Endodermal cell (in vitro differentiated cells): ENCODE measurements at regions not wholly inside any gene's neighbourhood (a gene's known extent, or its start where the extent isn't known, plus 50 kb on each side); places are given as distances from the start of the nearest gene placed in this dataset.

Experiments used
- DNase-seq: peaks from one replicate; pipeline ENCODE4 v3.0.0-alpha.2; 2017
- H3K27ac ChIP-seq: 2 replicates; pipeline ENCODE4 v1.5.1; 2013; ENCODE audit warnings: mild to moderate bottlenecking, low read depth, low read length, moderate library complexity
- H3K27me3 ChIP-seq: 2 replicates; pipeline ENCODE4 v1.6.1; 2013; ENCODE audit warnings: mild to moderate bottlenecking, low read length, moderate library complexity; ENCODE audit not compliant: insufficient read depth, control insufficient read depth, poor library complexity, severe bottlenecking
- H3K36me3 ChIP-seq: 2 replicates; pipeline ENCODE4 v1.7.0; 2013; ENCODE audit warnings: mild to moderate bottlenecking, low read length, moderate library complexity; ENCODE audit not compliant: control insufficient read depth, insufficient read depth
- H3K4me1 ChIP-seq: one replicate; pipeline ENCODE4 v1.7.0; 2013; ENCODE audit warnings: low read length; ENCODE audit not compliant: control insufficient read depth, insufficient read depth
- H3K4me3 ChIP-seq: 2 replicates; pipeline ENCODE4 v1.5.1; 2013; ENCODE audit warnings: mild to moderate bottlenecking, low read length, moderate library complexity
- H3K9ac ChIP-seq: 2 replicates; pipeline ENCODE4 v1.6.1; 2013; ENCODE audit warnings: mild to moderate bottlenecking, low read length, moderate library complexity; ENCODE audit not compliant: poor library complexity, severe bottlenecking; ENCODE audit errors: extremely low read depth
- H3K9me3 ChIP-seq: 2 replicates; pipeline ENCODE4 v1.6.1; 2013; ENCODE audit warnings: mild to moderate bottlenecking, low read length, moderate library complexity; ENCODE audit not compliant: control insufficient read depth
- H3K27ac Mint-ChIP-seq: 2 replicates; pipeline ENCODE4 v1.8.0; 2020; ENCODE audit warnings: mixed read lengths
- H3K27me3 Mint-ChIP-seq: 2 replicates; pipeline ENCODE4 v1.8.0; 2021; ENCODE audit warnings: mild to moderate bottlenecking, mixed read lengths; ENCODE audit not compliant: insufficient read depth
- H3K36me3 Mint-ChIP-seq: 2 replicates; pipeline ENCODE4 v1.8.0; 2020; ENCODE audit warnings: low read depth, mixed read lengths
- H3K4me1 Mint-ChIP-seq: 2 replicates; pipeline ENCODE4 v1.8.0; 2020; ENCODE audit warnings: mixed read lengths
- H3K4me3 Mint-ChIP-seq: 2 replicates; pipeline ENCODE4 v1.8.0; 2020; ENCODE audit warnings: mild to moderate bottlenecking, moderate library complexity, mixed read lengths
- H3K9me3 Mint-ChIP-seq: 2 replicates; pipeline ENCODE4 v1.8.0; 2020; ENCODE audit warnings: mild to moderate bottlenecking, mixed read lengths
- CTCF ChIP-seq: fragments of 200-600 bp; sonication (generic); conservative IDR thresholded peaks from 2 replicates; pipeline ENCODE4 v1.5.0; 2021; ENCODE audit warnings: antibody characterized with exemption, mild to moderate bottlenecking
- WGBS, 2 experiments: methylation state at CpG; one replicate each; pipeline versions ENCODE4 v1.1.5 to v1.1.7; 2013; ENCODE audit warnings: missing lambda C conversion rate in 2 of 2, mixed read lengths in 1 of 2; ENCODE audit not compliant: insufficient coverage in 1 of 2, insufficient read length in 1 of 2; 5-methylcytosine and 5-hydroxymethylcytosine counted together

DNA sequence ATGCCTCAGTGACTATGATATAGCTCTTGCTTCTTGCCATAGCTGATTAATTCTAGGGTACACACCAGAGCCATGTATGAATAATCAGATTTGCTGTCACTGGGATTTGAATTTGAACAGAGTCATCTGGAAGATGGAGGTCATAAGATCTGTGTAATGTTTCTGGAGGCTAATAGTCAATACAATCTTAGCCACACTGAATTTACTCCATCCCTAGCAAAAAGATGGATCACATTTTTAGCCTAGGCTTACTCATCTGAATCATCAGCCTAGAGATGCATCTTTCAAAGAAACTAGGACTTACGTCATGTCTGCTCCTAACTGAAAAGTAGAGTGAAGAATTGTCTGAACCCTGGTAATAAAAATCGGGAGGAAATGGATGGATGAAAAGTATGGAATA lies 142.3 kb upstream of the ZNF804B start:
- Histone ChIP-seq H3K27me3 (no peaks in the 10 kb centered on the region), H3K9me3 (no peaks in the 10 kb centered on the region), H3K36me3 (no peaks in the 10 kb centered on the region), H3K27ac (no peak overlapping the region), H3K4me3 (no peak overlapping the region), H3K4me1 (no peaks in the 10 kb centered on the region), H3K9ac (no peak overlapping the region)
- Mint-ChIP-seq H3K27me3 (peaks cover 5% of the 10 kb centered on the region), H3K27ac (no peak overlapping the region), H3K4me3 (no peak overlapping the region), H3K4me1 (peaks cover 2% of the 10 kb centered on the region), H3K9me3 (peaks cover 4% of the 10 kb centered on the region), H3K36me3 (no peaks in the 10 kb centered on the region)
- no peak for TF ChIP-seq CTCF
- no peak for DNase-seq
- 85% methylated on average over 2 of the region's 2 CpGs; no CpG with 5 or more reads in 1 of the 2 experiments for WGBS, 2 experiments

- Histone ChIP-seq H3K4me3 (no peak overlapping the region), H3K27ac (no peak overlapping the region), H3K27me3 (no peaks in the 10 kb centered on the region), H3K36me3 (no peaks in the 10 kb centered on the region), H3K9me3 (no peaks in the 10 kb centered on the region), H3K9ac (no peak overlapping the region), H3K4me1 (no peaks in the 10 kb centered on the region)
- Mint-ChIP-seq H3K36me3 (no peaks in the 10 kb centered on the region), H3K27ac (no peak overlapping the region), H3K4me3 (no peak overlapping the region), H3K9me3 (peaks cover 4% of the 10 kb centered on the region), H3K27me3 (peaks cover 3% of the 10 kb centered on the region), H3K4me1 (peaks cover 12% of the 10 kb centered on the region)
- TF ChIP-seq CTCF = no peak
- 100% methylated on average over 1 of the region's 2 CpGs; no CpG with 5 or more reads in 1 of the 2 experiments for WGBS, 2 experiments
- no peak for DNase-seq
Measured at GRCh38 chr7:88615336-88615735, 144.2 kb upstream of the ZNF804B start.

DNA sequence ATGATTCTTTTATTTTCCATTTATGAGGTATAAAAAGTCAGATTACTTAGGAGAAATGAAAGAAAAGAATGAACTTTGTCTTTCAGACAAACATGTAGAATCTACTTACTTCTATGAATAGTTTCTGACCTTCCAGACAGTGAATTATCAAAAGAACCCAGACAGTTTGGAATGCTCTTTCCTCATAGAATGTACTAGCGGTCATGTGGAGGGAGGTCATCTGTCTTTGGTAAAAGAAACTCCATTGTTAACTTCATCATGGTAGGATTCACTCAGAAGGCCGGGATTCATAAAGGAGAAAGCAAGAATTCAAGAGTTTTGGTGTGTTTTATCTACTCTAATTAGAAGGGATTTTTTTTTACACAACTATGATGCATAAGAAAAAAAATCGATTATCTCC lies 144.8 kb upstream of the ZNF804B start:
- Histone ChIP-seq H3K4me1 (no peaks in the 10 kb centered on the region), H3K27me3 (no peaks in the 10 kb centered on the region), H3K27ac (peak overlapping the region; percentile 6), H3K36me3 (no peaks in the 10 kb centered on the region), H3K4me3 (no peak overlapping the region), H3K9ac (no peak overlapping the region), H3K9me3 (no peaks in the 10 kb centered on the region)
- Mint-ChIP-seq H3K27me3 (peaks cover 9% of the 10 kb centered on the region), H3K4me1 (peaks cover 14% of the 10 kb centered on the region), H3K9me3 (peaks cover 4% of the 10 kb centered on the region), H3K36me3 (no peaks in the 10 kb centered on the region), H3K27ac (no peak overlapping the region), H3K4me3 (no peak overlapping the region)
- DNase-seq = no peak
- 90% methylated on average over 3 of the region's 3 CpGs; no CpG with 5 or more reads in 1 of the 2 experiments for WGBS, 2 experiments
- no peak for TF ChIP-seq CTCF
